ENCODE measurements at regions not wholly inside any gene's neighbourhood (a gene's known extent, or its start where the extent isn't known, plus 50 kb on each side); places are given as distances from the start of the nearest gene placed in this dataset.

GRCh38 chr20:52616629-52617028 lies 355.5 kb upstream of the TSHZ2 start:
- Histone ChIP-seq H3K4me1 (ENCODE audit: control insufficient read depth, insufficient read depth, low read length) (no peaks in the 10 kb centered on the region), H4K5ac (ENCODE audit: low read depth, low read length) (no peak overlapping the region), H4K20me1 (ENCODE audit: insufficient read depth, low read length) (no peaks in the 10 kb centered on the region), H3K23ac (ENCODE audit: low read depth, low read length) (no peak overlapping the region), H4K91ac (ENCODE audit: insufficient read depth, low read depth, low read length) (no peak overlapping the region), H3K36me3 (ENCODE audit: control insufficient read depth, insufficient read depth, low read length) (no peaks in the 10 kb centered on the region), H3K18ac (ENCODE audit: low read depth, low read length) (no peak overlapping the region), H3K27ac (ENCODE audit: insufficient read depth, low read length) (no peak overlapping the region), H3K79me1 (ENCODE audit: low read depth in 1 of 2, low read length in 2 of 2) (no peaks in the 10 kb centered on the region), H2AK5ac (ENCODE audit: low read depth, low read length) (no peak overlapping the region), H4K8ac (ENCODE audit: low read depth in 2 of 2, low read length in 2 of 2) (no peak overlapping the region), H3K27me3 (ENCODE audit: control insufficient read depth, insufficient read depth, low read length) (no peaks in the 10 kb centered on the region), H3K56ac (ENCODE audit: extremely low read depth, insufficient read depth, low read length) (no peak overlapping the region), H2BK5ac (ENCODE audit: low read depth, low read length, poor library complexity, severe bottlenecking) (no peak overlapping the region), H3K9me1 (ENCODE audit: insufficient read depth, low read length) (no peaks in the 10 kb centered on the region), H3K9ac (ENCODE audit: low read depth, low read length) (no peak overlapping the region), H2AFZ (replicated peaks; ENCODE audit: low read length, poor library complexity) (no peak overlapping the region), H2BK120ac (ENCODE audit: low read depth, low read length) (no peak overlapping the region), H3K4me3 (ENCODE audit: insufficient read depth, low read depth, low read length) (no peak overlapping the region), H2BK20ac (ENCODE audit: low read depth, low read length) (no peak overlapping the region), H3K14ac (replicated peaks; ENCODE audit: low read depth, low read length) (no peak overlapping the region), H3K4me2 (ENCODE audit: low read depth, low read length) (no peak overlapping the region), H2AK9ac (replicated peaks; ENCODE audit: low read depth, low read length, poor library complexity) (no peak overlapping the region), H3K4ac (ENCODE audit: low read depth, low read length) (no peak overlapping the region), H2BK15ac (ENCODE audit: low read depth, low read length) (no peak overlapping the region), H3K9me3 (ENCODE audit: control insufficient read depth, insufficient read depth, low read length) (no peaks in the 10 kb centered on the region)
- in situ Hi-C loops (cut with MboI; ENCODE audit: low sequenced_read_pairs) (no loop called here), dilution Hi-C loops (cut with HindIII; ENCODE audit: low sequenced_read_pairs, unreplicated experiment) (no loop called here), intact Hi-C loops (cut with micrococcal nuclease) (no loop called here)
- CTCF ChIA-PET, result no interaction called here
- no TSS peak for BruUV-seq (replicated peaks)
- WGBS, 2 experiments (ENCODE audit: extremely low coverage in 2 of 2, insufficient read length in 1 of 2), result no CpG with 5 or more reads among the region's 3 CpGs
- DNase-seq, result no peak
- POLR2A ChIA-PET (ENCODE audit: unreplicated experiment), result no interaction called here
- no peak for ATAC-seq (ENCODE audit: low read depth)
- no peak for TF ChIP-seq POLR2A (IDR thresholded peaks at IDR 0.05; ENCODE audit: low read depth, low read length)
- no peak for TF ChIP-seq RCOR1 (IDR thresholded peaks at IDR 0.05; ENCODE audit: insufficient replicate concordance, low read length)
- TF ChIP-seq CTCF (conservative IDR thresholded peaks at IDR 0.05; ENCODE audit: low read depth, low read length), result no peak
- no peak for TF ChIP-seq CHD1 (IDR thresholded peaks at IDR 0.05; ENCODE audit: low read depth, low read length)
- no peak for TF ChIP-seq NFE2L2 (IDR thresholded peaks at IDR 0.05; ENCODE audit: low read depth, low read length)
- no peak for TF ChIP-seq FOS (IDR thresholded peaks at IDR 0.05; ENCODE audit: low read depth, low read length)
- TF ChIP-seq MAZ (IDR thresholded peaks at IDR 0.05; ENCODE audit: borderline replicate concordance, low read depth, low read length), result no peak
- no peak for TF ChIP-seq CEBPB (IDR thresholded peaks at IDR 0.05; ENCODE audit: low read depth, low read length)
- no peak for TF ChIP-seq USF2 (IDR thresholded peaks at IDR 0.05; ENCODE audit: low read depth, low read length)
- TF ChIP-seq MAFK (IDR thresholded peaks at IDR 0.05; ENCODE audit: low read depth, low read length), result no peak
- no peak for TF ChIP-seq SMC3 (IDR thresholded peaks at IDR 0.05; ENCODE audit: low read depth, low read length)
- TF ChIP-seq ELK1 (IDR thresholded peaks at IDR 0.05; ENCODE audit: borderline replicate concordance, low read depth, low read length), result no peak
- TF ChIP-seq RFX5 (IDR thresholded peaks at IDR 0.05; ENCODE audit: low read depth, low read length), result no peak
- TF ChIP-seq BHLHE40 (IDR thresholded peaks at IDR 0.05; ENCODE audit: low read depth, low read length), result no peak
- no peak for TF ChIP-seq RAD21 (IDR thresholded peaks at IDR 0.05; ENCODE audit: low read length)
- no peak for TF ChIP-seq MXI1 (IDR thresholded peaks at IDR 0.05; ENCODE audit: borderline replicate concordance, low read depth, low read length)

Measured in IMR-90 (cell line).